Activated naive CD4-positive, alpha-beta T cell treated with Interleukin-2 at 50 U/mL for 16 hours (primary cell): ENCODE measurements at regions not wholly inside any gene's neighbourhood (a gene's known extent, or its start where the extent isn't known, plus 50 kb on each side); places are given as distances from the start of the nearest gene placed in this dataset.
A peak's percentile ranks its signal among the peaks of the same experiment; 100 is the strongest.
"Not testable (repeated sequence)": the region's sequence is repeated elsewhere in the genome, so short reads cannot be mapped to it uniquely, and the experiment has no call there.

Experiments used
- DNase-seq: peaks from one replicate; pipeline ENCODE4 v3.0.0-alpha.2; 2020

GRCh38 chrX:104376937-104377336 lies 122.2 kb upstream of the ESX1 start:
- no peak for DNase-seq

- DNase-seq: no peak
Measured at GRCh38 chrX:104372547-104372946, 117.8 kb upstream of the ESX1 start.

- DNase-seq: no peak
Measured at GRCh38 chrX:104370089-104370488, 115.4 kb upstream of the ESX1 start.

GRCh38 chrX:104360774-104361173 lies 106.0 kb upstream of the ESX1 start:
- DNase-seq: not testable (repeated sequence)

GRCh38 chrX:104359124-104359523 lies 104.4 kb upstream of the ESX1 start:
- DNase-seq: no peak

GRCh38 chrX:104351173-104351769 lies 96.5 kb upstream of the ESX1 start:
- no peak for DNase-seq

DNA sequence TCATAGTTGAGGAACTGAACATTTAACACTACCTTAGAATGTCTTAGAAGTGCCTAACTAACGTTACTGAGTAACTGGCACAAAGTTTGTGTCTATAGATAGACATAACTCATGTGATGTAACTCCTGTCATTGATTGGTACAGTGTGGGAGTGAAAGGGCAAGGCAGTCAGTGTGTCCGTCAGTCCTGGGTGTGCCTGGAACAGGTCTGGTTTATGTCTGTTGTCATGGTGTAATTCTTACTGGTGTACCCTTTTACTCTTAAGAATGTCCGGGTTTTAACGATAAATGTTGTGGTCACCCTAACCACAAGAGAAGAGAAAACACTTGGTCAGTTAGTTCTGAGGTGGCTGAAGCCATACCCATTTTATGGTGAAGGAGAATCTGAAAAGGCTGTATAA lies 93.1 kb upstream of the ESX1 start:
- no peak for DNase-seq

DNA sequence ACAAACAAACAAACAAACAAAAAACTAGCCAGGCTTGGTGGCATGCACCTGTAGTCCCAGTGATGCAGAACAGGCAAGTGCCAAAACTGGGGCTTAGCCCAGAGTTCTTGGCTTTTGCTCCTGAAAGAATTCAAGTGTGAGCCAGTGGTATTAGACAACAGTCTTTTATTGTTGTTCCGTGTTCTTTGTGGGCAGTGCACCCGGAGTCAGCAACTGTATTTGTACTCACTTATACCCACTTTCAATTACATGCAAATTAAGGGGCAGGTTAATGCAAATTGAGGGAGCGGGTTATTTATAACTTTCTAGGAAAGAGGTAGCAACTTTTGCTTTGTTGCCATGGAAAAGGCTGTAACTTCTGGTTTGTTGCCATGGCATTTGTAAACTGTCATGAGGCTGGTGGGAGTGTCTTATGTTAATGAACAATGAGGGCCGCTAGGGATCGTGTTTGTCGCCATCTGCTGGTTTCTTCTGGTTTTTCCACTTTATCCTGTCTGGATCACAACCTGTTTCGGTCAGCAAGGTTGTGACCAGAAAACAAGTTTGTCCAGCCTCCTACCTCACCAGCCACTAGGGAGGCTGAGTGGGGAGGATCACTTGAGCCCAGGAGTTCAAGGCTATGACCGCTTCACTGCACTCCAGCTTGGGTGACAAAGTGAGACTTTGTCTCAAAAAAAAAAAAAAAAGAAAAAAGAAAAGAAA lies 88.8 kb upstream of the ESX1 start:
- peak; percentile 2 for DNase-seq

GRCh38 chrX:104342065-104342464 lies 87.3 kb upstream of the ESX1 start:
- no peak for DNase-seq

GRCh38 chrX:104335756-104336155 lies 81.0 kb upstream of the ESX1 start:
- no peak for DNase-seq

DNA sequence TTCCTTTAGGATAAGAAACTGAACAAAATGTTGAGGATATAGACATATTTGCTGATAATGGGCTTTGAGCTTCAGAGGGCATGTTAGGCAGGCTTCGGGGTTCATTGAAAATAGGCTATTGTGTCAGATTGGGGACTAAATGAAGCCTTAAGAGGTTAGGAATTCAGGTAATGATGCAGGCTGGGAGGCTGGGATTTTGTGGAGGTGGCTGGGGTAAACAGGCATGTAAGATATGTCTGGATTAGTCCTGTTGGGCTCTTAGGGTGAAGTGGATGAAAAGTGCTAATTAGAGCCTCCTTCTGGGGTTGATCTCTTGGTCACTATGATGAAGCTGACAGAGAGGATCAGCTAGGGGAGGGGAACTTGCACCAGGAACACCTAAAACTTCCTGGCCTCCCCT lies 80.2 kb upstream of the ESX1 start:
- no peak for DNase-seq

GRCh38 chrX:104330966-104331365 lies 76.2 kb upstream of the ESX1 start:
- DNase-seq: no peak

DNA sequence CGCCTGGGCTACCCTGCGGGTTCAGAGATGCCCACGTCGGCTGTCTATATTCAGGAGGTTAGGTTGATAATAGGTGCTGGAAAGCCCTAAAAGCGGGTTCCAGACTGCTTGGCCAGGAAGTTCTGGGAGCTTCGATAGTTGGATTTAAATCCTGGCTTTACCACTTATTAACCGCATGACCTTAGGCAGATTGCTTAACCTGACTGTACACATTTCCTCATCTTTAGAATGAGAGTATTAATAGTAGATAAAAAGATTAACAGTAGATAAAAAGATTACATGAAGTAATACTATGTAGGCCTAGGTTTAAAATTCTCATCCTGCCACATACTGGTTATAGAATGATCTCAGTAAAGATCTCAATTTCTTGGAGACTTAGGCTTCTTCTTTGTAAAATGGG lies 75.0 kb upstream of the ESX1 start:
- DNase-seq: no peak

GRCh38 chrX:104325213-104325585 lies 70.5 kb upstream of the ESX1 start:
- DNase-seq: no peak

GRCh38 chrX:104324461-104325212 lies 69.9 kb upstream of the ESX1 start:
- no peak for DNase-seq

DNA sequence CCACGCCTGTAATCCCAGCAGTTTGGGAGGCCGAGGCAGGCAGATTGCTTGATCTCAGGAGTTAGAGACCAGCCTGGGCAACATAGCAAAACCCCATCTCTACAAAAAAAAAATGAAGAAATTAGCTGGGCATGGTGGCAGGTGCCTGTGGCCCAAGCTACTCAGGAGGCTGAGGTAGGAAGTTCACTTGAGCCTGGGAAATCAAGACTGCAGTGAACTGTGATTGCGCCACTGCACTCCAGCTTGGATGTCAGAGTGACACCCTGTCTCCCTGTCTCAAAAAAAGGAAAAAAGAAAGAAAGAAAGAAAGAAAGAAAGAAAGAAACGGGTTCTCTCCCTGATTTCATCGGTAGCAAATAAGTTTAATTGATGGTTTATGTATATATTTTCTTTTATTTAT lies 64.6 kb upstream of the ESX1 start:
- no peak for DNase-seq

DNA sequence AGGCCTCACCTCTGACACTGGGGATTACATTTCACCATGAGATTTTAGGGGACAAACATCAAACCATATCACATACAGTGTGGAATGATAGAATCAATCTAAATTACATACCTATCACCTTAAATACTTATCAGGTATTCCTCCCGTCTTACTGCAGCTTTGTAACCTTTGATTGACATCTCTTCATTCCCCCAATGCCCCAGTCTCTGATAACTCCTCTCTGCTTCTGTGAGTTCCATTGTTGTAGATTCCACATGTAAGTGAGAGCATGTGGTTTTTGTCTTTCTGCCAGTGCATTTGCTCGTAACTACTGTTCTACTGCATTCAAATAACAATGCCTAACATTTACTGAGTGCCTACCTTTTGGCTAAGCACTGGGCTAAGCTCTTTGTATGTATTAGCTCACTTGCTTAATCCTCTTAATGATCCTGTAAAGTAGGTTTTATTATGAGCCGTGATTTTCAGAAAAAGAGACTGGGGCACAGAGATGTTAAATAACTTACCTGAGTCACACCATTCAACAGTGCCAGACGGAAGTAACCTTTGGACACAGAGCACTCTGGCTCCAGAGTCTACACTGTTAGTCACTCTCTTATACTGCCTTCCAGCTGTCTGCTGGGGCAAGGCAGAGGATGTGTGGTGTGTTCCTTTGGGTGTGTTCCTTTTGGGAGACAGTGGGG lies 63.7 kb upstream of the ESX1 start:
- no peak for DNase-seq

DNA sequence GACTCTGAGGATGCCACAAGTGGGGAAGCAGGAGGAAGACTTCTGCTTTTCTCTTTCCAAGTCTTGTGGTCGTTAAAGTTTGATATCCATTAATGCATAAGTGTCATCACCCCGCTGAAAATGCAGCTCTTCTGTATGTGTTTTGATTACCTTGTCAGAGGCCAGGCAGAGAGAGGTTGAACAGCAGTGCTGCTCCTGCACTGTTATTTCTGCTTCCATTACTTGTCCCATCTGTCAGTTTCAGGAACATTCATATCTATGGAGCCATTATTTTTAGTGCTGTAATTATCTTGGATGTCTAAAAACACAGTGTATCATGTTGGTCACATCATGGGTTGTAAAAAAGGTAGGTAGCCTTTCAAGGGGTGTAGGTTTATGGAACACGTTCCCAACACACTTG lies 62.0 kb upstream of the ESX1 start:
- no peak for DNase-seq

- no peak for DNase-seq
Measured at GRCh38 chrX:104315555-104315954, 60.8 kb upstream of the ESX1 start.

- DNase-seq: no peak
Measured at GRCh38 chrX:104310657-104311254, 56.0 kb upstream of the ESX1 start.

- no peak for DNase-seq
Measured at GRCh38 chrX:104310090-104310489, 55.4 kb upstream of the ESX1 start.

GRCh38 chrX:104309169-104309568 lies 54.4 kb upstream of the ESX1 start:
- no peak for DNase-seq

DNA sequence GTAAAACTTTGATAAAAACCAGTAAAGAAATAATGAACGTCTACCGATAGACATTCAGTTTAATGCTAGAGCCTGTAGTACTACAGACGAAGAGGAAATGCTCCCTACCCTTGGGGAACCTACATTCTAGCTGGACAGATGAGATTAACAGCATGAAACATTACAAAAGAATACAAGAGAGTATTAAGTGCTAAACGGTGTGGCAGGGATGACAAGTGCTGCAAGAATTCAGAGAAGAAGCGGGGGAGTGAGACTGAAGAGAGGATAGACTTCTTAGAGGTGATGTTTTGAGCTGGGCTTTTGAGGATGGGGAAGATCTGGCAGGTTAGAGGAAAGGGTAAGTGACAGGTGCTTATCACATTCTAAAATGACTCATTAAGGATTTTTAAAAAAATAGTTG lies 52.6 kb upstream of the ESX1 start:
- DNase-seq: no peak
